Breast epithelium (tissue), 3 donors: ENCODE measurements at regions not wholly inside any gene's neighbourhood (a gene's known extent, or its start where the extent isn't known, plus 50 kb on each side); places are given as distances from the start of the nearest gene placed in this dataset.

Source experiments
- POLR2A ChIP-seq: fragments of 450-650 bp; IDR thresholded peaks from one replicate; pipeline ENCODE4 v1.6.1; 2016; ENCODE audit warnings: antibody characterized with exemption, mild to moderate bottlenecking, moderate library complexity
- POLR2AphosphoS5 ChIP-seq, 3 donors: sonication (generic); formaldehyde crosslinking; IDR thresholded peaks; one replicate each; pipeline ENCODE4 v1.6.1; 2017; ENCODE audit warnings: antibody characterized with exemption in 3 of 3
- TF ChIP-seq, protein P1 (sequence below), 3 donors: fragments of 450-650 bp; IDR thresholded peaks; one replicate each; pipeline ENCODE4 v1.5.1; 2016 to 2017; ENCODE audit warnings: antibody characterized with exemption in 3 of 3, mild to moderate bottlenecking in 3 of 3, moderate library complexity in 3 of 3

DNA sequence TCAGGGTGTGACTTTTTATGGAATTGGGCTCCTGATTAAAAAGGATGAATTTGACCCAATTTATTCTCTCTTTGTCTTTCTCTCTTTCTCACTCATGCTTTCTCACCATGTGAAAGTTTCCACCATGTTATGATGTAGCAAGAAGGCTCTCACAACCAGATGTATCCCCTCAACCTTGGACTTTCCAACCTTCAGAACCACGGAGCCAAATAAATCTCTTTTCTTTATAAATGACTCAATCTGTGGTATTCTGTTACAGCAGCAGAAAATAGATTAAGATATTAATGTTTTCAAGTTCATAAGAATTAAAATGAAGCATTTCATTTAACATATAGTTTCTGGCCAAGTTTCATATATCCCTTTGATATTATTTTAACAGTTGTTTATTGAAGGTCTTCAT is 698.5 kb downstream of the TRAM1L1 start:
- TF ChIP-seq, protein P1, sequence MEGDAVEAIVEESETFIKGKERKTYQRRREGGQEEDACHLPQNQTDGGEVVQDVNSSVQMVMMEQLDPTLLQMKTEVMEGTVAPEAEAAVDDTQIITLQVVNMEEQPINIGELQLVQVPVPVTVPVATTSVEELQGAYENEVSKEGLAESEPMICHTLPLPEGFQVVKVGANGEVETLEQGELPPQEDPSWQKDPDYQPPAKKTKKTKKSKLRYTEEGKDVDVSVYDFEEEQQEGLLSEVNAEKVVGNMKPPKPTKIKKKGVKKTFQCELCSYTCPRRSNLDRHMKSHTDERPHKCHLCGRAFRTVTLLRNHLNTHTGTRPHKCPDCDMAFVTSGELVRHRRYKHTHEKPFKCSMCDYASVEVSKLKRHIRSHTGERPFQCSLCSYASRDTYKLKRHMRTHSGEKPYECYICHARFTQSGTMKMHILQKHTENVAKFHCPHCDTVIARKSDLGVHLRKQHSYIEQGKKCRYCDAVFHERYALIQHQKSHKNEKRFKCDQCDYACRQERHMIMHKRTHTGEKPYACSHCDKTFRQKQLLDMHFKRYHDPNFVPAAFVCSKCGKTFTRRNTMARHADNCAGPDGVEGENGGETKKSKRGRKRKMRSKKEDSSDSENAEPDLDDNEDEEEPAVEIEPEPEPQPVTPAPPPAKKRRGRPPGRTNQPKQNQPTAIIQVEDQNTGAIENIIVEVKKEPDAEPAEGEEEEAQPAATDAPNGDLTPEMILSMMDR (IDR thresholded peaks at IDR 0.05) = no peak
- no peak for TF ChIP-seq POLR2A
- TF ChIP-seq POLR2AphosphoS5 (IDR thresholded peaks at IDR 0.05) = no peak
